Hepatocyte (in vitro differentiated cells): ENCODE measurements at regions not wholly inside any gene's neighbourhood (a gene's known extent, or its start where the extent isn't known, plus 50 kb on each side); places are given as distances from the start of the nearest gene placed in this dataset.

ENCODE experiments used
- EZH2 ChIP-seq: fragments of 200-600 bp; sonication (generic); IDR thresholded peaks from 2 replicates; pipeline ENCODE4 v1.6.1; 2016; ENCODE audit warnings: antibody characterized with exemption, mild to moderate bottlenecking, borderline replicate concordance
- EZH2phosphoT487 ChIP-seq: fragments of 200-600 bp; sonication (generic); IDR thresholded peaks from one replicate; pipeline ENCODE4 v1.6.1; 2018; ENCODE audit warnings: antibody characterized with exemption, mild to moderate bottlenecking, low read depth, moderate library complexity; ENCODE audit not compliant: unreplicated experiment, severe bottlenecking
- TF ChIP-seq, protein P1 (sequence below): fragments of 200-600 bp; sonication (generic); IDR thresholded peaks from 2 replicates; pipeline ENCODE4 v1.5.1; 2016; ENCODE audit warnings: antibody characterized with exemption, mild to moderate bottlenecking; ENCODE audit not compliant: poor library complexity

GRCh38 chr13:30026093-30026492 is 175.7 kb upstream of the UBL3 start:
- TF ChIP-seq EZH2phosphoT487: no peak
- TF ChIP-seq, protein P1, sequence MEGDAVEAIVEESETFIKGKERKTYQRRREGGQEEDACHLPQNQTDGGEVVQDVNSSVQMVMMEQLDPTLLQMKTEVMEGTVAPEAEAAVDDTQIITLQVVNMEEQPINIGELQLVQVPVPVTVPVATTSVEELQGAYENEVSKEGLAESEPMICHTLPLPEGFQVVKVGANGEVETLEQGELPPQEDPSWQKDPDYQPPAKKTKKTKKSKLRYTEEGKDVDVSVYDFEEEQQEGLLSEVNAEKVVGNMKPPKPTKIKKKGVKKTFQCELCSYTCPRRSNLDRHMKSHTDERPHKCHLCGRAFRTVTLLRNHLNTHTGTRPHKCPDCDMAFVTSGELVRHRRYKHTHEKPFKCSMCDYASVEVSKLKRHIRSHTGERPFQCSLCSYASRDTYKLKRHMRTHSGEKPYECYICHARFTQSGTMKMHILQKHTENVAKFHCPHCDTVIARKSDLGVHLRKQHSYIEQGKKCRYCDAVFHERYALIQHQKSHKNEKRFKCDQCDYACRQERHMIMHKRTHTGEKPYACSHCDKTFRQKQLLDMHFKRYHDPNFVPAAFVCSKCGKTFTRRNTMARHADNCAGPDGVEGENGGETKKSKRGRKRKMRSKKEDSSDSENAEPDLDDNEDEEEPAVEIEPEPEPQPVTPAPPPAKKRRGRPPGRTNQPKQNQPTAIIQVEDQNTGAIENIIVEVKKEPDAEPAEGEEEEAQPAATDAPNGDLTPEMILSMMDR: no peak
- no peak for TF ChIP-seq EZH2
